Esophagus squamous epithelium (tissue), 4 donors: ENCODE measurements at regions not wholly inside any gene's neighbourhood (a gene's known extent, or its start where the extent isn't known, plus 50 kb on each side); places are given as distances from the start of the nearest gene placed in this dataset.

Source experiments
- CTCF ChIP-seq, 6 experiments: fragments of 450-650 bp in 4 of 6; fragments of 200-600 bp in 2 of 6; sonication (generic) in 2 of 6; IDR thresholded peaks; one replicate each; pipeline ENCODE4 v1.5.1; 2016 to 2019; ENCODE audit warnings: antibody characterized with exemption in 6 of 6, mild to moderate bottlenecking in 4 of 6, moderate library complexity in 4 of 6
- POLR2A ChIP-seq, 4 donors: fragments of 450-650 bp; IDR thresholded peaks; one replicate each; pipeline ENCODE4 v1.6.1; 2017; ENCODE audit warnings: antibody characterized with exemption in 4 of 4, mild to moderate bottlenecking in 4 of 4, moderate library complexity in 3 of 4

DNA sequence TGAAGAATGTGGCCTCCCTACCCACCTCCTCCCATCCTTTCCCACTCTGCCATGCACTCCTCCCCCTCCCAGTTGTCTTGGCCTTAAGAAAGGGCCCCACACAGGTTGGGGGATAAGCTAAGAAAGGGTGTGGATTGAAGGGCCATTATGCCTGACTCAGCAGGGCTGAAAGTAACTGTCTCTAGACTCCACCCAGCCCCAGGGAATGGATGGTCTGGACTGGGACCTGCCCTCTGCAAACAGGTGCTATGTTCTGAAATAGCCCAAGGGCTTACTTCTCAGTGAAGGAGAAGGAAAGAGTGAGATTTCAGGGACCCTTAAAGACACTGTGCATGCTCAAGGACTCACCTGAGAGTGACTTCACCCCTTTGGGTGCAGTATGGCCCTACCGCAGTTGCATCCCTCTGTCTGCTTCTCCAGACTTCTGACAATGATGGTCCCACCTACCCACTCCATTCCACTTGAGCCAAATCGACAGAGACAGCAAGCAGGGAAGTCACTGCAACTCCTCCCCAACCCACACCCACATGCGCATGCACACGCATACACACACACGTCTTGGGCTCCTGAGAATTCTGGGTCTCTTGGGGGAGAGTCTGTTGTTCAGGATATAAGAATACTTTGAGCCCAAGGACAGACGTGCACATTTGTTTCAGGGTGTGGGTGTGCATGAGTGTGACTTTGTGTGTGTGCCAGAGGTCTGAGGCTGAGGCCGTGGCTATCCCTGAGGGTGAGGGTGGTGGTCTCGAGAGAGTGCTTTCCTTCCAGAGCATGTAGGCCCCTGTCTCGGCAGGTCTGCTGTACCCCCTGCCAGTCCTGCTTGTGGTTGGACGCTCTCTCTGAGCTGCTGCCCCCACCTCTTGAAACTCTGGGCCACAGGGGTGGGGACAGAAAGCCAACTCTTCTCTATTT lies 231.9 kb downstream of the PTPRU start:
- TF ChIP-seq CTCF (IDR thresholded peaks at IDR 0.05) (no peak), POLR2A (IDR thresholded peaks at IDR 0.05) (no peak)
